ENCODE measurements at regions not wholly inside any gene's neighbourhood (a gene's known extent, or its start where the extent isn't known, plus 50 kb on each side); places are given as distances from the start of the nearest gene placed in this dataset.

DNA sequence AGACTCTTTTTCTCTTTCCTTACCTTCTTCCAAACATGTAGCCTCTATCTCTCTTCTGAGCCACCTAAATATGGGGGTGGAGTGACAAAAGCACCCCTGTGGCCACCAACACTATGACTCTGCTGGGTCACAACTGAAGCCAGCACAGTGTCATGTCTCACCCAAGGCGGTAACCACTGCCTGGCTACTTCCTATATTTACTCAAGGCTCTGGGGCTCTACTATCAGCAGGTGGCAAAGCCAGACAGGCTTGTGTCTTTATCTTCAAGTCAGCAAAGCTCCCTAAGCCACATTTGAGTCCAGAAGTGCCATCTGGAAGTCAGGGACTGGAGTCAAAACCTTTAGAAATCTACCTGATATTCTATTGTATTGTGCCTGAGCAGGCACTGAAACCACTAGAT lies 1515.2 kb downstream of the PLA2G4A start:
- no peak for DNase-seq (ENCODE audit: low read depth, low spot score)
- H3K4me3 ChIP-seq (ENCODE audit: low read length): no peak overlapping the region

DNA sequence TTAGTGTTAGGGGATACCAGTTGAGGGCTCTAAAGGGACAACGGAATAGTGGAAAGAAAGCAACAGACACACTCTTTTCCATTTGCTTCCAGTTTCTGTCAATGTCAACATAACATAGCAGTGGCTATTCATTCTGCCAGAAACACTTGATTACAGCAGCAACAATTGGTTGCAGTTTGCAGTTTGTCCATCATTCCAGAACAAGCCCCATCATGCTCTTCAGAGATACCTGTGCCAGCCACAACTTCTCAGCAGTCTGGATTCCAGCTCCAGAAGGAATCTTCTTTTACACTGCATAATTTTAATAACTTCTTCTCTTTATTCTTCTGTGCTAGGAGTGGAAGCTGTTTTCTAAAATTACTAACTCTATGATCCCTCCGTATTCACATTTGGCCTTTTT lies 1521.4 kb downstream of the PLA2G4A start:
- DNase-seq (ENCODE audit: low read depth, low spot score): no peak
- no peak overlapping the region for H3K4me3 ChIP-seq (ENCODE audit: low read length)

DNA sequence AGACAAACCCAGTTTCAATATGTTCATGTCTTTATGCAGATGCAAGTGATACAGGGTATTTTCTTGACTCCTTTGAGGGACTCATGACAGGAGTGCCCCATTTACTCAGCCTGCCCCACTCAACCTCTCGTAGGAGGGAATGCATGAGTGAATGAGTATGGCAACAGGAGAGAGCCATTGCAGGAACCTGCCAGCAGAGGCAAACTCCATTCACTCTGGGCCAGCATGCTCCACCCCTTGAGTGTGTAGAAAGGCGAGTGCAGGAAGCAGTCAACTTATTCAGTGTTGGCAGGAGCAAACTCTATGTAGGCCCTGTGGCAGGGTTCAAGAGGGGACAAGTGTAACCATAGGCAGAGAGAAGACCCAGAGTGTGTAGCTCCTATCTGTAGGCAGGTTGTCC lies 1526.3 kb downstream of the PLA2G4A start:
- H3K4me3 ChIP-seq (ENCODE audit: low read length): no peak overlapping the region
- peak; percentile 22 for DNase-seq (ENCODE audit: low read depth, low spot score)

DNA sequence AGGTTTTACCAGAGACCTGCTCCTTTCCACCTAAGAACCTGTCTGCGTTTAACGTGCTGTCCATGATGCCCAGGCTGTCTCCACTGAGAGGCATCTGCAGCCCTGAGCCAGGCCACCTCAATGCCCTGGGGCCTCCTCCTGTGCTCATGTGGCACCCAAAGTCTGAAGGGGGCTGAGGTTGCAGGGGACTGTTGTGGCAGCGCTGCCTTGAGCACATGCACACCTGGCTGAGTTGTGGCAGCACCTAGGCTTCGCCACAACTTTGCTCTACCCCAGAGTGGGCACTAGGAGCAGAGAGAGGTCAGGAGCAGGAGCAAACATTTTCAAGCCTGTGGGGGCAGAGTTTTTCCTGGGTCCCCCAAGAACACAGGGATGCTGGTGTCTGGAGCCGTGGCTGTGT lies 1527.1 kb downstream of the PLA2G4A start:
- no peak for DNase-seq (ENCODE audit: low read depth, low spot score)

DNA sequence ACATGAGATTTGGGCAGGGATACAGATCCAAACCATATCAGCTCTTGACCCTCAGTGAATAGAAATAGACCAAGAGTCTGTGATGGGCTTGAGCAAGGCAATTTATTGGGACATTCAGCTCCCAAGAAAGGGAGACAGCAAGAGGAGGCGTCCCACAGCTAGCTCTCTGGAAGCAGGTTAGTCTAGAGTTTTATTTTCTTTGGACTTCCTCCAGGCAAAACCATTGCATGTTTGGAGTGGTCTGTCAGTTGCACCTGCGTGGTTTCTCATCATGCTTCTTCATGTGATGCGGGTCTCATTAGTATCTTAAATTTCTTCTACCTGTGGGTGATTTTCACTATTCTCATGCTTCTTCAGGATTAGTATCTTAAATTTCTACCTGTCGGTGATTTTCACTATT lies 1530.6 kb downstream of the PLA2G4A start:
- no peak overlapping the region for H3K4me3 ChIP-seq (ENCODE audit: low read length)
- DNase-seq (ENCODE audit: low read depth, low spot score): no peak

More for the DNA sequence above, 1527.1 kb downstream of the PLA2G4A start:
- H3K4me3 ChIP-seq (ENCODE audit: low read length): no peak overlapping the region

DNA sequence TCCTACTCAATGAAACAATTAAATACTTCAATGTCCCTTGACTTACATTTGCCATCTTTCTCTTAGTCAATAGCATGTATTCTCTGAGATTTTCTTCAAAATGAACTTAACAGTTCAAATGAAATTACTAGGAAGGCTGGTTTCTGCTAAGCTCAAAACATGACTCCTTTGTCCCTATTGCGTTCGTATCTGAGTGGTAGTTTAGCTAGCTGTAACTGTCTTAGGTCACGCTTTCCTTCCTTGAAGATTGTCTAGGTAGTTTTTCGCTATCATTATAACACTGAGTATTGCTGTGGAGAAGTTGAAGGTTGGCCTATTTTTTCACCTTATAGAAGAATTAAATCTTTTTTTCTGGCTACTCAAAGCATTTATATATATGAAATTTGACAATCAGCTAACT lies 1535.2 kb downstream of the PLA2G4A start:
- no peak overlapping the region for H3K4me3 ChIP-seq (ENCODE audit: low read length)
- no peak for DNase-seq (ENCODE audit: low read depth, low spot score)

DNA sequence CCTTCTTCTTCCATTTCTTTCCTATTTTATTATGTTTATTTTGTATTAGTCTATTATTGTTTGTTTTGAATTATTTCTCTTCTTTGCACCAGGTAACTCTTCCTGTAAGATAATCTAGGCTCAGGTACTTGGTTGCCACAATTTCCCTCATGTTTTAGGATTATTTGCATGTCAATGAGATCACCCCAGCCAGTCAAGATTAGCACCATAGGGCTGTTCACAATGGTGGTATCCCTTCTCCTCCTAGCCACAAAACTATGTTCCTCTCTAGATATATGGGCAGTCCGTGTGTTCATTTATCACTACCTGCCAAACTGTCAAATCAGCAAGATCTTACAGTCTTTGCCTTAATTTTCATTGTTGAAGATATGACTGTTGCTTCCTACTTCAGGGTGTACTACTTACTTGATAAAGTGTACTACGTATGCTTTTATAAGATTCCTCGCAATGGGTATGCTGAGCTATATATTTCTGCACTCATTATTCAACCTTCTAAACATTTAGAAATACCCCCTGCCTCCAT lies 1536.2 kb downstream of the PLA2G4A start:
- no peak overlapping the region for H3K4me3 ChIP-seq (ENCODE audit: low read length)
- DNase-seq (ENCODE audit: low read depth, low spot score): no peak

DNA sequence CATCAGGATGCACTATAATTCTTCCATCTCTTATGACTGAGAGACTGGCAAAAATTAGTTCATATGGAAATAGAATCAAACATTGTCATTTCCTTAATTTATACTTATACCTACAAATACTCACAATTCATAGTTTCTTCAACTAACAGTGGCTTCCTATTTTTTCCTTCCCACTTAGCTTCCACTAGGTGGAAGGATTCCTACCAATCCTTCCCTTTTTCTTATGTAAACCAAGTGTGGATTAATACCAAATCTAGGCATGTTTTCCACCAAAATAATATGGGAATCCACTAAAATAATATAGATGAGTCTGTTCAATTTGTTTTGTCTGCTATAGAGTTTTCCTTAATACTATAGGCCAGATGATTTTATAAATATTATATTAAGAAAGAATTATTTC lies 1537.1 kb downstream of the PLA2G4A start:
- no peak for DNase-seq (ENCODE audit: low read depth, low spot score)
- no peak overlapping the region for H3K4me3 ChIP-seq (ENCODE audit: low read length)

DNA sequence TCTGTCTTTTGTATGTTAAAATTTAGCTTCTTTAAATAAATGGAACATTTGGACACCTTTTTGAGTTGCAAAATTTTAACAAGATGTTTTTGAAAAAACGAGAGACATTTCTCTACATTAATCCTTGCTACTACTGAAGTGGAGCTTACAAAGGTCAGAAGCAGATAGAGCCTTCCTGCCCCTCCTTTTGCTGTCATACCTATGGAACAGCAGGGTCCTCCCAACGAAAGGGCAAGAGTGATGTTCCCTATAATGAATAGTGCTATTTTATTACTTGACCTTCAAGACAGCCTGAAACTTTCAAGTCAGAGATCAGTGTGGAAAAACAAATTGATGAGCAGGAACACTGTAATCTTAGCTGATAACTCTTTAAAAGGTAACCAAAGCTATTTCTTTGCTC lies 1538.9 kb downstream of the PLA2G4A start:
- DNase-seq (ENCODE audit: low read depth, low spot score): no peak
- no peak overlapping the region for H3K4me3 ChIP-seq (ENCODE audit: low read length)

DNA sequence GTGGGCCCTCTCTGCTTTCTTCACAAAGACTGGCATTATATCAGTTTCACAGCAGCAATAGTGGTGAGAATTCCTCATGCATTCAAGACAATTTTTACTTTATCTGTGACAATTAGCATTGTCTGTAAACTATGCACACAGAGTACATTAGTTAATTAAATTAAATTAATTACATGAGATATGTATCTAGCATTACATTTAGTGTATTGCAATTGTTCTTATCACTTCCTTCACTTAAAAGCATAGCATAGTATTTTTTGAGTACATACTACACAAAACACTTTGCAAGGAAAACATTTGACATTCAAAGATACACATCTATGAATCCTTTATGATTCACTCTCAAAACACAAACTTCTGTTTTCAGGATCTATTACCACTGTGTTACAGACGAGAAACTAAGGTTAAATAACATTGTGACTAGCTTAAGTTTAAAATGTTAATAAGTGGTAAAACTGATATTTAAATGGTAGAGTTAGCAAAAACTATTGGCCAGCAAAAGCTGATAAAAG lies 1542.6 kb downstream of the PLA2G4A start:
- no peak for DNase-seq (ENCODE audit: low read depth, low spot score)
- no peak overlapping the region for H3K4me3 ChIP-seq (ENCODE audit: low read length)

DNA sequence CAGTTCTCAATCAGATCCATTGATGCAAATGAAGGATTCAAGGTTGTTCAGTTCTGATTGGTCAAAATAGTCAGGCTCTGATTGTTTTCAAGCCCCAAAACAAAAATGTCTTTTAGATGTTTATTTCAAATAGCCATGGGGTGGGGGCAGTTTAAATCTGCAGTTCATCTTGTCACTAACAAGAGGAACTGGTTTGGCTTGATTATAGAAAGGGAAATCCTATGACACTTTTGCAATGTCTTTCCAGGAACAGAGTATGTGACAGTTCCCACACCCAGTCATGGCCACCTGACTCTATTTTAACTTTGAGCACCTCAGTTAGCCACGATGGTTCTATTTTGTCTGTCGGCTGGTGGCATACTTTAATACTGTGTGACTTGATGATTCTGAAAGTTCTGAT lies 1544.1 kb downstream of the PLA2G4A start:
- no peak for DNase-seq (ENCODE audit: low read depth, low spot score)
- no peak overlapping the region for H3K4me3 ChIP-seq (ENCODE audit: low read length)

DNA sequence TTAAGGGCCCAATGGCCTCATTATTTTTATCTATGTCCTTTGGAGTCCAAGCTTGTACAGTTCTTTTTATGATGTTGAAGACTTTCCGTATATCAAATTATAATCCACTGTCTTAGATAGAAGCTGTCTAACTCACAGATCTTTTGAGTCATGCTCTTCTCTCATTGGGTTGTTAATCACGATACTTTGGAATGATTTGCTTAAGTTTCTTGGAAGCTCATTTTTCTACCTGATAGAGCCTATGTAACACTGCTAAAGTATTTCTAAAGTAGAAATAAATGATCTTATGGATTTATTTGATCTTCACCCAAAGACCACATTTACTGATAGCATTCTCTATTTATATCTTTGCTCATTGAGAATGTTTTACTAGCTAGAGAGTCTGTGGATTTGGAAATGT lies 1554.1 kb downstream of the PLA2G4A start:
- no peak overlapping the region for H3K4me3 ChIP-seq (ENCODE audit: low read length)
- DNase-seq (ENCODE audit: low read depth, low spot score): no peak

DNA sequence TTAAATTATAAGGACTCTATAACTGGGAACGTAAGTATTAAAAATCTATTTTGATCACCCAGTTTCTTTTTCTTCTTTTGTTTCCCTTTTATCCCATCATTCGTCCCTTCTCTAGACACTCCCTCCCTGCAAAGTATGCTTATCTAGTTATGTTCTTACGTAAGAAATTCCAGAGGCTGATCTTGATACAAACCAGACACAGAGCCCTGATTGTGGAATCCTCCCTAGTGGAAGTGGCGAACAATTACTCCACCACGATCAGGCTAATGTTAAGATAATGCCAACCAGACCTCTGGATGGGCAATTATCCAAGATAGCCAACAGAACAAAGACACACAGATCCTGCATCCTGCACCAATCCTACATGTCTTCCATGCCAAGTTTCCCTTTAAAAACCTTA lies 1557.4 kb downstream of the PLA2G4A start:
- no peak for DNase-seq (ENCODE audit: low read depth, low spot score)
- no peak overlapping the region for H3K4me3 ChIP-seq (ENCODE audit: low read length)

DNA sequence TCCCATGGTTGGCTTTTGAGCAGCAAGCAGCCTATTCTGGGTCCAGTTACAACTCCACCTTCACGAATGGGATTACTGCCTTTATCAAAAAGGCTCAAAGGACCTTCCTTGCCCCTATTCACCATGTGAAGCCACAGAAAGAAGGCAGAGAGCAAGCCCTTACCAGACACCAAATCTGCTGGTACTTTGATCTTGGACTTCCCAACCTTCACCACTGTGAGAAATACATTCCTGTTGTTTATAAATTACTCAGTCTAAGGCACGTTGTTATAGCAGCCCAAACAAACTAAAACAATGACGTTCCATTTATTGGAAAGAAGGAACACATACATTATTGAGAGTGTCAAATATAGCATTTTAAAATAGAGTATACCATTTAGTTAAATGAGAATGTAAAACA lies 1557.9 kb downstream of the PLA2G4A start:
- no peak overlapping the region for H3K4me3 ChIP-seq (ENCODE audit: low read length)
- no peak for DNase-seq (ENCODE audit: low read depth, low spot score)

DNA sequence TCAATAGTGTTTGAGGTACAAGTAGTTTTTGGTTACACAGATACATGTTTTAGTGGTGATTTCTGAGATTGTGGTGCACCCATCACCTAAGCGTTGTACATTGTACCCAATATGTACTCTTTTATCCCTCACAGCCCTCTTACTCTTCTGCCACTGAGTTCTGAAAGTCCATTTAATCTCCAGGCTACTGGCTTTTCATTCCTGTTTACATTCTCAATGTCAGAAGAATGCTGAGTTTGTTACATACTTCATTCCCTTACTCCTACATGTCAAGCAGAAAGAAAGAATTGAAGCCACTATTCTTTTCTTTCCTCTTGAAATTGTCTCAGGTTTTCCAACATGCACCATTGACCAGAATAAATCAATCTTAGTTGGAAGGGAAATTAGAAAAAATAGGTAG lies 1565.9 kb downstream of the PLA2G4A start:
- no peak for DNase-seq (ENCODE audit: low read depth, low spot score)
- no peak overlapping the region for H3K4me3 ChIP-seq (ENCODE audit: low read length)

DNA sequence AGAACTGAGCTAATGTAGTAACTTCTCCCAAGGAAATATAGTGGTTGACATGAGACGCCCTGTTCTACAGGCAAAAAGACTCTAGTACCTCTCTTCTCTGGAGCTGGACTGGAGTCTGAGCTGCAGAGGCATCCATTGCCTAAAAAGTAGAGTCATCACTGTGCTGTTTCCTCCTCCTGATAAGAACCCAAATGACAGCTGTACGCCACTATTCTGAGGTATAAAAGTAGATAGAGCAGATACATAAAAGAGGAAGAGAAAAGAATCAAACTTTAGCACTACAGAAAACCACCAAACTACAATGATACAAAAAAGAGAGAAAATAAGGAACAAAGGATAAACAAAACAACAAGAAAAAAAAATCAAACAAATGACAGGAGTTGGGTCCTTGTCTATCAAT lies 1568.8 kb downstream of the PLA2G4A start:
- H3K4me3 ChIP-seq (ENCODE audit: low read length): no peak overlapping the region

DNA sequence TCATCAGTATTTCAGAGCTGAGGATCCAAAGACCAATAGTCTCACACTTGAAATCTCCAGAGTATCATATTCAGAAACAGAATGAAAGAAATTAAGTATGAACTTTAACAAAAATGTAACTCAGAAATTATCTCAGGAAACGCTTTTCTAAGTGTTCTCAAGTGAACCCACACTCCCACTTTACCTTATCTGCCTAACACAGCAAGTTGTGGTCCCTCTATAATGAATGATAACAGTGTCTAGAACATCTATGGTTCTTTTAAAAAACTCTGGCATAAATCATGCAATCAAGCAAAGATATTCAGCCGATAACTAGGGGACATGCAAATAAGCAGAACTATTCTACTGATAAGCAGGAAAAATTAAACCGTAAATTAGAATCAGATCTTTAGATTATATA lies 1574.2 kb downstream of the PLA2G4A start:
- DNase-seq (ENCODE audit: low read depth, low spot score): no peak
- no peak overlapping the region for H3K4me3 ChIP-seq (ENCODE audit: low read length)

More for the DNA sequence above, 1568.8 kb downstream of the PLA2G4A start:
- DNase-seq (ENCODE audit: low read depth, low spot score): no peak

DNA sequence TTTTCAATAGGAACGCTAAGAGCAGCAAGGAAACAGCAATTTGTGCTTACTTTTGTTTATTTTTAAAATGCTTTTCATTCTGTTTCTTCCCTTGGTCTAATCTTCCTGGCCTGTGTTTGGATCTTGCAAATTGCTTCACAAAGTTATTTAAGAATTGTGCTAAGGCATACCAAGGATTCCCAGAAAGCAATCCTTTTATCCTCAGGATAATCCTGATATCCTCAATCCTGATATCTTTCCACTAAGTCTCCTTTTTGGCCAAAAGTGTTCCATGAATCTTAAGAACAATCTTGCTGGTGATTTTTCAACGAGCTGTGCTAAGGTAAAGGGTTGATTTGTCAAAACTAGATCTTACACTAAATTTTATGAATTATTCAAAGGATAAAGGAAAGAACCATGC lies 1577.9 kb downstream of the PLA2G4A start:
- DNase-seq (ENCODE audit: low read depth, low spot score): no peak
- no peak overlapping the region for H3K4me3 ChIP-seq (ENCODE audit: low read length)

DNA sequence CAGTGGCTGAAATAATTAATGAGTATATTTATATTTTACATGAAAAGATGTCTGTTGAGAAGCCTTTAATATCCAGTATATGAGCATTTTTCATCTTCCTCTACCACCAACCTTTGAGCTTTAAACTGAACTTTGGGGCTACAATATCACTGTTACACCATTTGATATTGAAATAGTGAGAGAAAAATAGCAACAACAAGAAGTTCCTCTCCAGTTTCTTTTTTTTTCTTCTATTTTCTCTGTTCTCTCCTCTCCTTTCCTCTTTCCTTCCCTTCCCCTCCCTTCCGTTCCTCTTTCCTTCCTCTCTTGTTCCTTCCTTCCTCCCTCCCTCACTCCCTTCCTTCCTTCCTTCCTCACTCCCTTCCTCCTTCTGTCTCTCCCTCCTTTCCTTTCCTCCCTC lies 1591.4 kb downstream of the PLA2G4A start:
- H3K4me3 ChIP-seq (ENCODE audit: low read length): no peak overlapping the region
- DNase-seq (ENCODE audit: low read depth, low spot score): no peak

DNA sequence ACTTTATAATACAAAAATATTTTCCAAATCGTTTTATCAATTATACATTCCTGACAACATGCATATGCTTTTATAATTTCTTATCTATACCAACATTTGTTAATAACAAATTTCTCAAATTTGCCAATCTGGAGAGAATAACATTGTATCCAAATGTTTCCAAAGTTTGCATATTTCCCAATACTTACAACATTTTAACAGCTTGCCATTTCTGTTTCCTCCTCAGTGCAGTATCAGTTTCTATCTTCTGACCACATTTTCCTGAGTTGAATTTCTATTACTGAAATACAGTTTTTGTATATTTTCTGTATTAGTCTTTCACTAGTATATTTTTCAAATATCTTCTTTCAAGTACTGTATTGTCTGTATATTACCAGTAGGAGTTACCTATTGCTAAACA lies 1594.3 kb downstream of the PLA2G4A start:
- DNase-seq (ENCODE audit: low read depth, low spot score): no peak
- H3K4me3 ChIP-seq (ENCODE audit: low read length): no peak overlapping the region

DNA sequence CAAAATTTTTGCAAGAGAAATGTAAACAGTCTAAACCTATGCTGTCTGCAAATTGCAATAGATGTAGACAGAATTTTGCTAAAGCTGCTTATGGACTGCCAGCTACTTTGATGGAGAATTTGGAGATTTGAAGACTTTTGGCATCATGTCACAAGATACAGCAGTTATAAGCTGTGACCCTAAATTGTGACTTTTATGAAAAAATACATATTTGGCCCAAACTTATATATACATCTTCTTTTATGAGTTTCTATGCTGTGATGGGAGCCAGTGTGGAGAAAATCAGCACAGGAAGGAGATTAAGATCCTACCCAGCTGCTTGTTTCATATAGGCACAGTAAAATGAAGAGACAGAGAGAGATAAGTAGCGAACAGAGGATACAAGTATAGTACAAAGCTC lies 1595.4 kb downstream of the PLA2G4A start:
- no peak overlapping the region for H3K4me3 ChIP-seq (ENCODE audit: low read length)
- no peak for DNase-seq (ENCODE audit: low read depth, low spot score)

DNA sequence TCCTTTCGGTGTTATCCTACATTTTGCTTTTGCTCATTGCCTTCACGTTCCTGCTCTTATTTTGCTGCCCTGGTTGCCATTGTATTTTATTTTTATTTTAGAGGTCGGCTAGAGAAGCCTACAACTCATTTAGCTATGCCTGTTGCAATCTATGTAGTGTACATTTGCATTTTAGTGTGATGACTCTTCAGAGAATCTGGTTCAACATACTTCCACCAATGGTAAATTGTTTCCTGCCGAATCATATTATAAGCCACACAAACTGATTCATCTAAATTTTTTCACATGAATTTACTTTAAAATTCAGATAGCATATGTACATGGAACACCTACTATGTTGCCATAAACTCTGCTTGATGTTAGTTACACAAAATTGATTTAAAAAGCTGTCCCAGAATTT lies 1596.9 kb downstream of the PLA2G4A start:
- no peak overlapping the region for H3K4me3 ChIP-seq (ENCODE audit: low read length)
- DNase-seq (ENCODE audit: low read depth, low spot score): no peak
